Vagina (tissue), 2 donors: ENCODE measurements at regions not wholly inside any gene's neighbourhood (a gene's known extent, or its start where the extent isn't known, plus 50 kb on each side); places are given as distances from the start of the nearest gene placed in this dataset.

Experiments used
- CTCF ChIP-seq, 3 experiments: fragments of 450-650 bp in 2 of 3; fragments of 200-600 bp in 1 of 3; sonication (generic) in 1 of 3; IDR thresholded peaks; one replicate each; pipeline ENCODE4 v1.5.1; 2017 to 2019; ENCODE audit warnings: antibody characterized with exemption in 3 of 3, mild to moderate bottlenecking in 2 of 3, moderate library complexity in 2 of 3
- POLR2A ChIP-seq, 2 donors: fragments of 450-650 bp; IDR thresholded peaks; one replicate each; pipeline ENCODE4 v1.6.1; 2017; ENCODE audit warnings: antibody characterized with exemption in 2 of 2, mild to moderate bottlenecking in 2 of 2, moderate library complexity in 2 of 2

DNA sequence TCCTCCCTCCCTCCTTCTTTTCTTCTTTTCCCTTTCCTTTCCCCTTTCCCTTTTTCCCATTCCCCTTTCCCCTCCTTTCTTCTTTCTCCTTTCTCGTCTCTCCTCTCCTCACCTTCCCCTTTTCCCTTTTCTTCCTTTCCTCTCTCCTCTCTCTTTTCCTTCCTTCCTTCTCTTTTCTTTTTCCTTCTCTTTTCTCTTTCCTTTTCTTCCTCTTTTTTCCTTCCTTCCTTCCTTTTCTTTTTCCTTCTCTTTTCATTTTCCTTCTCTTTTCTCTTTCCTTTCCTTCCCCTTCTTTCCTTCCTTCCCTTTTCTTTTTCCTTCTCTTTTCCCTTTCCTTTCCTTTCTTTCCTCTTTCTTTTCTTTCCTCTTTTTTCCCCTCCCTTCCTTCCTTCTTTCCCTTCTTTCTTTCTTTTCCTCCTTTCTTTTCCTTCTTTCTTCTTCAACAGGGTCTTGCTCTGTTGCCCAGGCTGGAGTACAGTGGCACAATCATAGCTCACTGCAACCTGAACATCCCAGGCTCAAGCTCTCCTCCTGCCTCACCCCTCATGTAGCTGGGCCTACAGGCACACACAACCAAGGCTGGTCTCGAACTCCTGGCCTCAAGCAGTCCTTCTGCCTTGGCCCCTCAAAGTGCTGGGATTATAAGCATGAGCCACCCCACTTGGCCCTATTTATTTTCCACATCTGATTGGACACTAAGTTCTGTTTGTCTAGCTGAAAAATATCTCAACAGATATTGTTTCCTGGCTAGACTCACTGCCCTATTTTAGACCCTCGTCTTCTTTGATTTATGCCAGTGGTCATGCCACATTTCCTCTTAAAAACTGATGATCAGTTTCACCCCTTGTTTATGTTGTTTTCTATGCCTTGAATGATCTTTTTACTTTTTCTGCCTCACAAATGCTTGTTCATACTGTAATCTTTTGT is 57.1 kb upstream of the MACF1 start:
- no peak for TF ChIP-seq CTCF (IDR thresholded peaks at IDR 0.05)
- no peak for TF ChIP-seq POLR2A (IDR thresholded peaks at IDR 0.05)
